ENCODE measurements at regions not wholly inside any gene's neighbourhood (a gene's known extent, or its start where the extent isn't known, plus 50 kb on each side); places are given as distances from the start of the nearest gene placed in this dataset.

DNA sequence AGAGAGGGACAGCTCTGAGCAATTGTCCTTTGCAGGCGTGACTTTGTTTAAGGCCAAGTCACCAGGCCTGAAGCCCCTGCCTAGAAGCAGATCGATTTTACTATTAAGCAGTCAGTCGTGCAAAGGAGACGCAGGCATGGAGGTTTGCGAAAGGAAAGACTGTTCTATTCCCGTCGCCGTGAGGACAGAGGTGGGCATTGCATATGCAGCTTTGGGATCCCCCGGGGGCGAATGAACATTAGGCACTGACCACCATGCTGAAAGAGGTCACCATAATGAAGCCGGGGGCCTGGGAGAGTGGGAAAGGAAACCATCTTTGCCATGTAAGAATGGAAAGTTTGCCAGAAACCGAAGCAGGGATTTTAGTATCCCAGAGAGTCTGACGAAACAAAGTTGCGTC, 231.6 kb downstream of the BCL11A start:
- no peak for DNase-seq (ENCODE audit: low read depth)

DNA sequence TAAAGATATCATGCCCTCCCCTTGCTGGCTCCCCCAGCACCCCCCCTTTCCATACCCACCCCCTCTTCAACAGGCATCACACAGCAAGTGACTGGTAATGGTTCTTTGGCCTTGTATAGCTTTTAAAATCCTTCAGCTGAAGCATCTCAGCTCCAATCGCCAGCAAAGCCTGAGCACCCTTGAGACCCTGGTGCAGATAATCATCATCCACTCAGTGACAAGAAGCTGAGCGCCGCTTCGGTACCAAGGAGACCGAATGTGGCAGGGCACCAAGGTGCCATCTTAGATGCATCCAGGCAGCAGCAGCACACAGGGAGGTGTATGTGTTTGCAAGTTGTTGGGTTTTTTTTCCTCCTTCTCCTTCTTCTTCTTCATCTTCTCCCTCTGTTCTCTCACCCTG, 232.7 kb downstream of the BCL11A start:
- no peak for DNase-seq (ENCODE audit: low read depth)

GRCh38 chr2:60319031-60319547, 234.4 kb downstream of the BCL11A start:
- no peak for DNase-seq (ENCODE audit: low read depth)

GRCh38 chr2:60318544-60318943, 234.9 kb downstream of the BCL11A start:
- DNase-seq (ENCODE audit: low read depth): no peak

GRCh38 chr2:60317844-60318243, 235.6 kb downstream of the BCL11A start:
- no peak for DNase-seq (ENCODE audit: low read depth)

- no peak for DNase-seq (ENCODE audit: low read depth)
Measured at GRCh38 chr2:60317034-60317386, 236.4 kb downstream of the BCL11A start.

DNA sequence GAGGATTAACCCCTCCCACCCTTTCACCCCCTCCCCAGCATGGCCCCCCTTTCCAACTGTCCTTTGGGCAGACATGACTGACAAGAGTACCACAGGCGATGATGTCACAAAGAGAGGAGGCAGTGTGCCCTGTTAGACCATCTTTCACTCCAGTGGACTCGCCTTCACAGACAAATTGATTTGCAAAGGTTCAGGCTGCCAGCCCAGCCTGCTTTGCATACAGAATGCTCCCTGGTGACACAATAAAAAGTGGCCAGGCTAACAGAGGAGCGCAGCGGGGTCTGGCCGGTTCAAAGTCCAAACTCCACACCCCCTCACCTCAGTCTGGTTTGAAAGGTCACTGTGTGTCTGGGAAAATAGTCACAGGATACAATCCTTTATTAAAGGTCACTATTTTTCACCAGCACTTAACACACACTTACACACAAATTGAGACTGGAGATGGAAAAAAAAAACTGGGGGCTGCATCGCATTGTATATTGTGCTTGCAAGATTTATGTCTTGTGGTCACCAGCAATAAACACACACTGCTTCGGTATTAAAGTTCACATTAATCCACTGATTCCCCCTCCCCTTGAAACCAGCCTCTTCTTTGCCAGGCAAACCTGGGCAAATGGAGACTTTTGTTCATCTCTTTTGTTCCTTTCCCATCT, 236.9 kb downstream of the BCL11A start:
- DNase-seq (ENCODE audit: low read depth): no peak

DNA sequence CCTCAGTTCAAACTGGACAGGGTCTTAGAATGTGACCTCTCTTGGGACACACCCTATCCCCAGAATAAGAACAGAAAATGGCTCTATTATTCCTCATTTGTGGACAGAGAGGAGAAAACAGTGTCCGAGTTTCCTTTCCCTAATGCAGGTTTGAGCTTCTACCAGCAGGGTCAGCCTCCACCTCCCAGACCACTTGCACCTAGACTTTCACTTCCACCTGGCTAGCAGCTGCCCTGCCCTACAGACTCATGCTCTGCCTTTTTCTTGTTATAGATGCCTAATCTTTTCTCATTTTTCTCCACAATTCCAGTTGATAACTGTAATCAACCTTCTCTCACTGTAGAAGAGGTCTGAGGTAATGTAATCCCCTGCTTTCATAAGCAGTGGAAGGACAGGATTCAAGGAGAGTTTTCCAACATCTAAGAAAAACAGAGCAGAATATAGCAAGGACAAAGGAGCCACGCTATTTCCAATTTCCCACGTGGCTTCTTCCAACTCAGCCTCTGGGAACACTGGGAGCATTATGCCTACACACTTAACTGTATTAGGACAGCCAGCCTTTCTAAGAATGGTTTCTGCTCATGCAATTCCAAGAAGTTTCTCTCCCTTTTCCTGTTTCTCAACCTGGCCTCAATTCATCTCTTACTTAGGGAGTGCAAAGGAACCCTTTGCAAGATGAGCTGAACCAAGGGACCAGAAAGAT, 239.8 kb downstream of the BCL11A start:
- no peak for DNase-seq (ENCODE audit: low read depth)

- DNase-seq (ENCODE audit: low read depth): no peak
Measured at GRCh38 chr2:60312618-60313017, 240.8 kb downstream of the BCL11A start.

DNA sequence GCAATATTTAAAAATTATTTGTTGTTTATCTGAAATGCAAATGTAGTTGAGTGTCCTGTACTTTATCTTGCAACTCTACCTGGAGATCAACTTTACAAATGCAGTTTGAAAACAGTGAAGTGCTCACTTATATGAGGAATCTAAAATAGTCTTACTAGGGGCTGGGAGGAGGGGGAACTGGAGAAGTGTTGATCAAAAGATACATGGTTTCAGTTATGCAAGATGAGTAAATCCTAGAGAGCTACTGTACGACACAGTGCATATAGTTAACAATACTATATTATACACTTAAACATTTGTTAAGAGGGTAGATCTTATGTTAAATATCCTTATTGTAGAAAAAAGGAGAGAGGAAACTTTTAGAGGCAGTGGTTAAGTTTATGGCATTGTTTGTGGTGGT, 241.9 kb downstream of the BCL11A start:
- DNase-seq (ENCODE audit: low read depth): no peak

DNA sequence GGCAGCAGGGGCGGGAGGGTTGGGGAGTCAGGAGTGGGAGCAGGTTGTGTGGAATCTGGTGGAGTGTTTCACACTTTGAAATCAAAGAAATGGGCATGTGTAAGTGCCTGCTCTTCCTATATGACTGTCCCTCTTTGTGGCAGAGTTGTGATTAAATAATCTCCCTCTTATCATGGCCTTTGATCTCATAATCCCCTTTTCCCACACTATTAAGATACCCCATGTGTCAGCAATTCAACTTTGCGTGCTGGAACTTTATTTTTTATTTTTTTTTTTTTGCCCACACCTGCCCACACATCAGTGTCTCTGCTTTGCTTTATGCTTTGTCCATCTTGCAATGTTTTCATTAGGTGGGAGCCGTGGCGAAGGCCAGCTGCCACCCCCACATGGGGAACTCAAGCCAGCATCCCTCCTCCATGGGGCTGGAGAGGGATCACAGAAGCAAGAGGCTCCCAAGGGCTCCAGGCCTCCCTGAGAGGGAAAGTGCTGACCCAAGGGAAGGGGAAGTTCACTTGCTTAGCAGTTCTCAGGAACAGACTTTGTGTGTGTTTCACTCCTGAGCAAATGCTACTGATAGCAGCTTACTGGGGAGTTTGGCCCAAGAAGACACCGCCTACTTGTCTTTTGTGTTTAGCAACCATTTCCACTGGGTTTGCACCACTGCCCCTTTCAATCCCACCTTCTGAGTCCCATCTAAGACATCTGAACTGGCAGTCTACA, 243.4 kb downstream of the BCL11A start:
- DNase-seq (ENCODE audit: low read depth): no peak

- DNase-seq (ENCODE audit: low read depth): no peak
Measured at GRCh38 chr2:60309336-60309735, 244.1 kb downstream of the BCL11A start.

GRCh38 chr2:60306267-60306861, 247.1 kb downstream of the BCL11A start:
- no peak for DNase-seq (ENCODE audit: low read depth)

- DNase-seq (ENCODE audit: low read depth): no peak
Measured at GRCh38 chr2:60303680-60304079, 249.8 kb downstream of the BCL11A start.

DNA sequence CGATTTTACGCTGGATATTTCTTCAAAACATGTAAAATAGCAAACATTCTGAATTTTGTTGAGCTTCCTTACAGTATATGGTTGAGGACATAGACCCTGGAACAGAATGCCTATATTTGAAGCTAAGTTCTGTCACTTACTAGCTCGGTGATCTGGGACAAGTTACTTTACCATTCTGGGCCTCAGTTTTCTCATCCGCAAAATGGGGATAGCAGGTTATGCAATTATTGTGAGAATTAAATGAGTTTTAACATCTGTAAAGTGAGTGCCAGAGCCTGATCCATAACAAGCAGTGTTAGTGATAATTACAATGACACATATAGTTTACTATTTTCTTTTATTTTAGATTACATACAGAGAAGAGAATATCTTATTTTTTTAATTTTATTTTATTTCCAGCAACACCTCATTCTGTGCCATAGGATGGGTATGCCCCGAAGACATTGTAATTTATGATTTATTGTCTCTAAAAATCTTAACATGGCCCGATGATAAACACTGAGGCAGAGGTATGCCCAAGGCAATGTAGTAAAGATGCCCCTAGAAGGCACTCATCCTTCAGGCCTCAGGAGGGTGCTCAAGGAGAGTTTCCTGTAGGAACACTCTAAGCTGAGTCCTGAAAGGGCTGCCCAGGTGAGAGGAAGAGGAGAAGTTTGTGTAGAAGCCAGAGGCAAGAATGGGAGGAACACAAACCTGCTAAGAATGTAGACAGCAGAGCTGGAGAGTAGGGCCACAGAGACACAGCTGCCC, 250.9 kb downstream of the BCL11A start:
- no peak for DNase-seq (ENCODE audit: low read depth)

GRCh38 chr2:60301726-60302125, 251.7 kb downstream of the BCL11A start:
- DNase-seq (ENCODE audit: low read depth): no peak

DNA sequence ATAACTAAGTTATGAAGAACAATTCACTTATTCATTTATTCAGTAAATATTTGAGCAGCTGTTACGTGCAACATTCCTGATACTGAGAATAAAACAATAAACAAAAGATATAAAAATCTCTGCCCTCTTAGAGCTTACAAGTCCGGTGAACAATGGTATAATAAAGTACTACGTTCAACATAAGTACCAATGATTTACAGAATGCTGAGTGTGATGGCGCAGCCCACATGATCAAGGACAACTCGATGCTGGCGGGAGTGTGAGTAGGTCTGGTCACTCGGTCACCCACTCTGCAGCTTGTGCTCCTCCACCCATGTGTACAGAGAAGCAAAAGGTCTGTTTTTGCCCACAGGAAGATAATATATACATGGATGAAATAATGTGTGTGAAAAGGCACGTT, 254.3 kb downstream of the BCL11A start:
- no peak for DNase-seq (ENCODE audit: low read depth)

DNA sequence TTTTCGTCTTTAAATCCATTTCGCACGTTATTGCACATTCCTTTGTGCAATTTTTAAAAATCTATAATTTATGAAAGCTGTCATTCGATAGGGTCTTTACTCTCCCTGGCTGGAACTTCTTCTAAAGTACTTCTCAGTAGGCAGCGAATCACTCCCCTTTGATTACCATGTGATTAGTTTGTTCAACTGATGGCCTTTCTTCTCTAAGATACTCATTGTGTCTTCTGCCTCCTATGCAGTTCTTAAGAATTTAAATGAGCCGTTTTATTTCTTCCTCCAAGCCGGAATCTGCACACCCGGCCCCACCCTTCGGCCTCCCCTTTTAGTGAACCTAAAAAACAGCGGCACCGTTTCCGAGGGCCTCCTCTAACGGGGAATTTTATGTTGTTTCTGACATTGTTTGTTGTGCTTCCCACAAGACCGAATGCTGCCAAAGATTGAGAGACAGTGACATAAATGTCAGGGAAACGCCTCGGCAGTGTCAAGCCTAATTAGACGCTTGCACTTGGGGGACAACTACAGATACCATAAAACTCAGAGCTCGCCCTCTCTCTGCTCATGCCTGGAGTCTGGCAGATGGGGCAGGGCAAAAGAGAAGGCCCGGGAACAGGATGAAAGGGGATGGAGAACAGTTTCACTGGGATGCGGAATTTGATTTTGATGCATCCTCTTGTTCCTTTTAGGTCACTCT, 255.3 kb downstream of the BCL11A start:
- DNase-seq (ENCODE audit: low read depth): no peak

DNA sequence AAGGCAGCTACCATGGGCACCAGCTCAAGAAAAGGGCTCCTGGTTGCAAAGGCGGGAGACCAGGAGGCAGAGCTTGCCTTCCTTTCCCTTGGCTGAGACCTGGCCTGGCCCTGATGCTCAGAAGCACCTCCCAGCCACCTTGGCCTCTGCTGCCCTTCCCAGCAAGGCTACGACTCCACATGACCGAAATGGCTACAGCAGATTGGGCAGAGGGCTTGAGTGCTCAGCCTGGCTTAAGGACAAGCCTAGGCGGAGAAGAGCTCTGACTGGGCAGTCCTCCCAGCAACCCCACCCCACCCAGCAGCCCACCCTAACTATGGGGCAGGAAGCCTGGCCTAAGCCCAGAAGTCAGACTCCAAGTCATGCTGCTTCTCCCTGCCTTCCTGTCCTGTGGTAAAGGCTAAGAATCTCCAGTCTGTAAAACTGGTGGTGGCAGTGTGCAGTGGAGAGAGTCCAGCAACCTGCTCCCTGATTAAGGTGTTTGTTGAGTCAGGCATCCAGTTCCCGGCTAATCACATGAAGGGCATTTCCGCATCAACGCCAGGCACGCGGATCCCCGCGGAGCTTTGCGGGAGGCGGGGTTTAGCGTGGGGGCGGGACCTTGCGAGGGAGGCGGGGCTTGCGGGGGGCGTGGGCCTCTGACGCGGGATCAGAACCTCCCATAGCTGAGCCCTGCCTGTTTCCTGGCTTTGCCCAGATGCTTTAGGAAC, 256.0 kb downstream of the BCL11A start:
- no peak for DNase-seq (ENCODE audit: low read depth)

DNA sequence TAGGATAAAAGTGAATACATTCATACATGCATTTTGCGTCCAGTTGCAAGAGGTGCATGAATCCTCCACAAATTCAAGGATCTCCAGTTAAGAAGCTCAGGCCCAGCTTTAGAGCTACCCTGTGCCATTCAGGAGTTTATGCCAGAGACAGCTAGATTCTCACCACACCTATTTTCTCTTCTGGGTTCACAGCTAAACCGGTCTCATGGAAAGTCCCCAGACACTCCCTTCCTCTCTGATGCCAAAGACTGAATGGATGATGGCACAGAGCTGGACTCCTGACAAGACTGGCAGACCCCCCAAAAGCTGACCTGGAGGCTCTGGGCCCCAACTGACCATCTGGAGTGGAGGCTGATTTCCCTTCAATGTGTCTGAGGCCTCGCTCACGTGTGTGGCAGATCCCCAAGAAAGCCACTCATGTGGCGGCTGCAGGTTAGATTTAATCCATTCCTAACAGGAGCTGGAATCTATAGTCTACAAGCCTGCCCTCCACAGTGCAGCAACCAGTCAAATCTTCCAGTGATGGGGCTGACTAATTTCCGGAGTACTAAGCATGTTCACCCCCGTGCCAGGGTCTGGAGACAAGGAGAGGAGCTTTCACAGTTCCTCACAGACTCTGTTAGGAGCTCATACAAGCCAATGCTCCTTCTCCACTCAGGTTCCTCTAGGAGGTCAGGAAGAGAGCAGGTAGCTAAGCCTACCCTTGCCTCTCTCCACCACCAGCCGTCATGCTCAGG, 257.1 kb downstream of the BCL11A start:
- DNase-seq (ENCODE audit: low read depth): no peak
